B cell (primary cell): ENCODE measurements at regions not wholly inside any gene's neighbourhood (a gene's known extent, or its start where the extent isn't known, plus 50 kb on each side); places are given as distances from the start of the nearest gene placed in this dataset.

Experiments
- ATAC-seq: fragments of 200-7000 bp; cut with Tn5 transposase; one replicate; pipeline ENCODE4 v1.10.0; 2021; ENCODE audit warnings: low read depth, mild to moderate bottlenecking, moderate number of reproducible peaks, moderate library complexity
- CTCF ChIA-PET: fragments of 350-600 bp; sonication (Branson Sonifier 250); formaldehyde crosslinking; loops from one replicate; lab custom pipeline; 2021; ENCODE audit warnings: antibody characterized with exemption, inconsistent platforms; lab: Charles Lee
- POLR2A ChIA-PET: fragments of 350-600 bp; sonication (Branson Sonifier 250); formaldehyde crosslinking; loops from one replicate; lab custom pipeline; 2021; ENCODE audit warnings: antibody characterized with exemption; lab: Charles Lee
- DNase-seq: peaks from one replicate; pipeline ENCODE4 v3.0.0; 2013
- H2AFZ ChIP-seq: 2 replicates; pipeline ENCODE4 v1.6.1; 2012; ENCODE audit warnings: mild to moderate bottlenecking, low read depth, low read length; ENCODE audit not compliant: insufficient read depth, poor library complexity, severe bottlenecking
- H3K27ac ChIP-seq, 2 donors: 1 replicate in 1 of 2; 2 replicates in 1 of 2; pipeline ENCODE4 v1.5.1; 2012 to 2013; ENCODE audit warnings: low read length in 2 of 2, mild to moderate bottlenecking in 2 of 2, moderate library complexity in 1 of 2
- H3K27me3 ChIP-seq, 4 experiments: fragments of 200-600 bp in 1 of 4; sonication (generic) in 1 of 4; replicated peaks in 1 of 4; 1 replicate in 2 of 4; 2 replicates in 2 of 4; pipeline versions ENCODE4 v1.6.1 to v1.7.0; 2013 to 2016; ENCODE audit warnings: low read length in 3 of 4, mild to moderate bottlenecking in 2 of 4, mixed read lengths in 1 of 4, moderate library complexity in 1 of 4; ENCODE audit not compliant: insufficient read depth in 4 of 4, control insufficient read depth in 3 of 4; ENCODE audit errors: control extremely low read depth in 1 of 4
- H3K36me3 ChIP-seq, 2 experiments: replicated peaks in 1 of 2; 1 replicate in 1 of 2; 2 replicates in 1 of 2; pipeline versions ENCODE4 v1.6.1 to v1.7.1; 2013; ENCODE audit warnings: low read length in 1 of 2; ENCODE audit not compliant: insufficient read depth in 2 of 2, control insufficient read depth in 1 of 2; ENCODE audit errors: control extremely low read depth in 1 of 2, extremely low read depth in 1 of 2
- H3K4me1 ChIP-seq, 2 donors: fragments of 200-600 bp in 1 of 2; sonication (generic) in 1 of 2; 1 replicate in 1 of 2; 2 replicates in 1 of 2; pipeline versions ENCODE4 v1.5.1 to v1.6.1; 2013 to 2017; ENCODE audit warnings: low read length in 2 of 2; ENCODE audit not compliant: control insufficient read depth in 2 of 2, insufficient read depth in 2 of 2
- H3K4me2 ChIP-seq: replicated peaks from 2 replicates; pipeline ENCODE3; 2012; ENCODE audit warnings: mild to moderate bottlenecking, low read depth, low read length; ENCODE audit not compliant: poor library complexity, severe bottlenecking
- H3K4me3 ChIP-seq, 5 experiments: fragments of 200-600 bp in 1 of 5; sonication (generic) in 1 of 5; 1 replicate in 3 of 5; 2 replicates in 2 of 5; pipeline versions ENCODE4 v1.5.1 to v1.7.0; 2011 to 2016; ENCODE audit warnings: low read length in 4 of 5, mild to moderate bottlenecking in 4 of 5, low read depth in 2 of 5, control low read depth in 1 of 5, moderate library complexity in 1 of 5; ENCODE audit not compliant: insufficient read depth in 1 of 5; ENCODE audit errors: control extremely low read depth in 1 of 5, extremely low read depth in 1 of 5
- H3K79me2 ChIP-seq: fragments of 200-600 bp; sonication (generic); one replicate; pipeline ENCODE4 v1.6.0; 2016; ENCODE audit warnings: low read length; ENCODE audit not compliant: control insufficient read depth, insufficient read depth
- H3K9ac ChIP-seq: fragments of 200-600 bp; sonication (generic); 2 replicates; pipeline ENCODE4 v1.6.1; 2017; ENCODE audit warnings: mild to moderate bottlenecking, low read length, moderate library complexity
- H3K9me3 ChIP-seq, 3 donors: one replicate each; pipeline versions ENCODE4 v1.6.1 to v1.7.1; 2013; ENCODE audit warnings: low read length in 2 of 3; ENCODE audit not compliant: control insufficient read depth in 2 of 3, insufficient read depth in 1 of 3; ENCODE audit errors: control extremely low read depth in 1 of 3
- H4K20me1 ChIP-seq: 2 replicates; pipeline ENCODE4 v1.6.0; 2012; ENCODE audit warnings: mild to moderate bottlenecking, low read length; ENCODE audit not compliant: insufficient read depth, control insufficient read depth, poor library complexity, severe bottlenecking
- H3K27ac Mint-ChIP-seq: one replicate; pipeline ENCODE4 v1.8.0; 2021; ENCODE audit warnings: mixed read lengths
- H3K27me3 Mint-ChIP-seq: one replicate; pipeline ENCODE4 v1.8.0; 2021; ENCODE audit warnings: mixed read lengths
- H3K4me1 Mint-ChIP-seq: one replicate; pipeline ENCODE4 v1.8.0; 2021; ENCODE audit warnings: mixed read lengths
- H3K4me3 Mint-ChIP-seq: one replicate; pipeline ENCODE4 v1.8.0; 2021; ENCODE audit warnings: mixed read lengths
- H3K9me3 Mint-ChIP-seq: one replicate; pipeline ENCODE4 v1.8.0; 2022; ENCODE audit warnings: mixed read lengths; ENCODE audit not compliant: insufficient read depth
- EZH2 ChIP-seq: IDR thresholded peaks from 2 replicates; pipeline ENCODE4 v1.6.1; 2012; ENCODE audit warnings: borderline replicate concordance, low read depth, mild to moderate bottlenecking, moderate library complexity, low read length; ENCODE audit not compliant: insufficient read depth, poor library complexity, severe bottlenecking
- WGBS: methylation state at CpG from one replicate; pipeline ENCODE4 v1.1.5; 2013; ENCODE audit warnings: missing lambda C conversion rate; ENCODE audit not compliant: insufficient coverage; 5-methylcytosine and 5-hydroxymethylcytosine counted together
- intact Hi-C: fragments of 100-400 bp; cut with micrococcal nuclease; formaldehyde crosslinking; loops from one replicate; pipeline ENCODE4 v1.10.0; 2022
- TF ChIP-seq, protein P1 (sequence below): fragments of 200-600 bp; IDR thresholded peaks from one replicate; pipeline ENCODE4 v1.8.0; 2022; ENCODE audit warnings: antibody characterized with exemption, mild to moderate bottlenecking

GRCh38 chr5:72667708-72668107 is 148.8 kb upstream of the TNPO1 start:
- peaks cover 0 to 3% (median 1%) of the 10 kb centered on the region in 4 experiments for H3K27me3 ChIP-seq
- intact Hi-C loops: no loop called here
- H3K79me2 ChIP-seq: no peaks in the 10 kb centered on the region
- ChIA-PET POLR2A (no interaction called here), CTCF (no interaction called here)
- H3K4me2 ChIP-seq: no peak overlapping the region
- H3K4me1 ChIP-seq: no peaks in the 10 kb centered on the region
- Mint-ChIP-seq H3K9me3 (no peaks in the 10 kb centered on the region), H3K27me3 (no peaks in the 10 kb centered on the region), H3K27ac (no peak overlapping the region), H3K4me1 (no peaks in the 10 kb centered on the region), H3K4me3 (no peak overlapping the region)
- DNase-seq: no peak
- H4K20me1 ChIP-seq: no peaks in the 10 kb centered on the region
- WGBS: no CpG with 5 or more reads among the region's 1 CpG
- H2AFZ ChIP-seq: no peak overlapping the region
- no peak for TF ChIP-seq EZH2
- TF ChIP-seq, protein P1, sequence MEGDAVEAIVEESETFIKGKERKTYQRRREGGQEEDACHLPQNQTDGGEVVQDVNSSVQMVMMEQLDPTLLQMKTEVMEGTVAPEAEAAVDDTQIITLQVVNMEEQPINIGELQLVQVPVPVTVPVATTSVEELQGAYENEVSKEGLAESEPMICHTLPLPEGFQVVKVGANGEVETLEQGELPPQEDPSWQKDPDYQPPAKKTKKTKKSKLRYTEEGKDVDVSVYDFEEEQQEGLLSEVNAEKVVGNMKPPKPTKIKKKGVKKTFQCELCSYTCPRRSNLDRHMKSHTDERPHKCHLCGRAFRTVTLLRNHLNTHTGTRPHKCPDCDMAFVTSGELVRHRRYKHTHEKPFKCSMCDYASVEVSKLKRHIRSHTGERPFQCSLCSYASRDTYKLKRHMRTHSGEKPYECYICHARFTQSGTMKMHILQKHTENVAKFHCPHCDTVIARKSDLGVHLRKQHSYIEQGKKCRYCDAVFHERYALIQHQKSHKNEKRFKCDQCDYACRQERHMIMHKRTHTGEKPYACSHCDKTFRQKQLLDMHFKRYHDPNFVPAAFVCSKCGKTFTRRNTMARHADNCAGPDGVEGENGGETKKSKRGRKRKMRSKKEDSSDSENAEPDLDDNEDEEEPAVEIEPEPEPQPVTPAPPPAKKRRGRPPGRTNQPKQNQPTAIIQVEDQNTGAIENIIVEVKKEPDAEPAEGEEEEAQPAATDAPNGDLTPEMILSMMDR: no peak
- H3K4me3 ChIP-seq: no peak overlapping the region
- no peak for ATAC-seq
- H3K9me3 ChIP-seq: no peaks in the 10 kb centered on the region
- H3K9ac ChIP-seq: no peak overlapping the region
- H3K27ac ChIP-seq: no peak overlapping the region
- no peaks in the 10 kb centered on the region for H3K36me3 ChIP-seq

DNA sequence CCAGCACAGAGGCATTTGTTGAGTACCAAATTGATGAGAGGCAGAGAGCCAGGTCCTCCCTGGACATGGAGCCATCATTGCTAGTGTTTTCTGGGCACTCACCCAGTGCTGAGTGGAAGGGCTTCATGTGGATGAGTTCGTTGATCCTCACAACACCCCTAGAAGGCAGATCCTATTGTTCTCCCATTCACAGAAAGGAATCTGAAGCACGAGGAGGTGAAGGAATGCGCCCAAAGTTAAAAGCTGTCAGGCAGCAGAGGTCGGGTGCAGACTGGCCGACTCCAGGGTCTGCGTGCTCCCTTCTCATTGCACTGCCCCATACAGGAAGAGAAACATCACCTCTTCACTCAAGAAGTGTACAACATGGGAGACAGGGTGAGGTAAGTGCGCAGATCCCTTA is 153.5 kb upstream of the TNPO1 start:
- DNase-seq (no peak), ATAC-seq (no peak)
- intact Hi-C loops: no loop called here
- POLR2A ChIA-PET: no interaction called here
- Histone ChIP-seq H3K4me1 (no peaks in the 10 kb centered on the region), H3K4me2 (no peak overlapping the region), H4K20me1 (no peaks in the 10 kb centered on the region), H3K9me3 (no peaks in the 10 kb centered on the region), H3K79me2 (no peaks in the 10 kb centered on the region), H3K27me3 (peaks cover 0 to 4% (median 1%) of the 10 kb centered on the region in 4 experiments), H3K4me3 (no peak overlapping the region), H3K36me3 (no peaks in the 10 kb centered on the region), H3K27ac (no peak overlapping the region), H2AFZ (no peak overlapping the region), H3K9ac (no peak overlapping the region)
- peaks cover 8% of the 10 kb centered on the region for H3K27me3 Mint-ChIP-seq
- H3K27ac Mint-ChIP-seq: no peak overlapping the region
- no peaks in the 10 kb centered on the region for H3K9me3 Mint-ChIP-seq
- H3K4me3 Mint-ChIP-seq: no peak overlapping the region
- TF ChIP-seq, protein P1: no peak
- TF ChIP-seq EZH2: no peak
- H3K4me1 Mint-ChIP-seq: no peaks in the 10 kb centered on the region
- CTCF ChIA-PET: no interaction called here
- WGBS: 92% methylated on average over 5 of the region's 7 CpGs
